Endothelial cell of umbilical vein (primary cell): ENCODE measurements at regions not wholly inside any gene's neighbourhood (a gene's known extent, or its start where the extent isn't known, plus 50 kb on each side); places are given as distances from the start of the nearest gene placed in this dataset.

Source experiments
- BruUV-seq: library from RNA; stranded (reverse); fragments of 400-500 nt; replicated peaks from 2 replicates; lab custom pipeline; 2021; lab: Mats Ljungman, UMichigan
- CTCF ChIA-PET: fragments of 300-600, 350-600 bp; sonication (Branson Sonifier 250); formaldehyde crosslinking; loops from one replicate; lab custom pipeline; 2021; ENCODE audit warnings: antibody characterized with exemption, inconsistent platforms; lab: Charles Lee
- POLR2A ChIA-PET: fragments of 300-600, 350-600 bp; sonication (Branson Sonifier 250); formaldehyde crosslinking; loops from one replicate; lab custom pipeline; 2021; ENCODE audit warnings: antibody characterized with exemption, inconsistent platforms; lab: Charles Lee
- DNase-seq: peaks from one replicate; pipeline ENCODE4 v3.0.0-alpha.2; 2011; ENCODE audit warnings: low read depth, low spot score
- FAIRE-seq: peaks from 2 replicates; lab custom pipeline; 2011; peaks lifted over from hg19 to GRCh38; lab: Jason Lieb, UNC
- H2AFZ ChIP-seq: 2 replicates; pipeline ENCODE4 v1.6.0; 2012; ENCODE audit warnings: low read depth, low read length, control low read depth, inconsistent platforms
- H3K27ac ChIP-seq: 2 replicates; pipeline ENCODE4 v1.5.1; 2011; ENCODE audit warnings: low read depth, mild to moderate bottlenecking, control low read depth, low read length, moderate library complexity; ENCODE audit not compliant: insufficient read depth
- H3K27me3 ChIP-seq, 2 experiments: 2 replicates each; pipeline versions ENCODE4 v1.6.0 to v1.6.1; 2011; ENCODE audit warnings: low read length in 2 of 2, mixed read lengths in 1 of 2; ENCODE audit not compliant: control insufficient read depth in 2 of 2, insufficient read depth in 2 of 2
- H3K36me3 ChIP-seq, 2 experiments: 2 replicates in 1 of 2; 3 replicates in 1 of 2; pipeline ENCODE4 v1.5.1; 2011; ENCODE audit warnings: low read length in 2 of 2, mild to moderate bottlenecking in 1 of 2, moderate library complexity in 1 of 2; ENCODE audit not compliant: control insufficient read depth in 2 of 2, insufficient read depth in 2 of 2; ENCODE audit errors: extremely low read depth in 1 of 2
- H3K4me1 ChIP-seq: 3 replicates; pipeline ENCODE4 v1.5.1; 2011; ENCODE audit warnings: mild to moderate bottlenecking, low read length; ENCODE audit not compliant: control insufficient read depth, insufficient read depth; ENCODE audit errors: extremely low read depth
- H3K4me2 ChIP-seq: 2 replicates; pipeline ENCODE4 v1.6.1; 2011; ENCODE audit warnings: low read length, control low read depth, mixed read lengths; ENCODE audit not compliant: insufficient read depth
- H3K4me3 ChIP-seq, 3 experiments: fragments of 200-600 bp in 1 of 3; sonication (generic), shearing (Covaris generic) in 1 of 3; replicated peaks in 1 of 3; 2 replicates each; pipeline ENCODE4 v1.5.1; 2011 to 2016; ENCODE audit warnings: control low read depth in 3 of 3, low read length in 3 of 3, mild to moderate bottlenecking in 2 of 3, inconsistent platforms in 1 of 3, low read depth in 1 of 3, moderate library complexity in 1 of 3; ENCODE audit not compliant: insufficient read depth in 1 of 3
- H3K79me2 ChIP-seq: 2 replicates; pipeline ENCODE4 v1.6.0; 2012; ENCODE audit warnings: low read length, inconsistent platforms; ENCODE audit not compliant: control insufficient read depth, insufficient read depth
- H3K9ac ChIP-seq: replicated peaks from 2 replicates; pipeline ENCODE3; 2011; ENCODE audit warnings: low read length, control low read depth; ENCODE audit not compliant: insufficient read depth; ENCODE audit errors: extremely low read depth
- H3K9me1 ChIP-seq: replicated peaks from 3 replicates; pipeline ENCODE4 v1.6.0; 2011; ENCODE audit warnings: mild to moderate bottlenecking, low read length; ENCODE audit not compliant: control insufficient read depth, insufficient read depth; ENCODE audit errors: extremely low read depth
- H3K9me3 ChIP-seq: replicated peaks from 2 replicates; pipeline ENCODE4 v1.5.1; 2012; ENCODE audit warnings: low read length, inconsistent platforms; ENCODE audit not compliant: control insufficient read depth, insufficient read depth
- H4K20me1 ChIP-seq: replicated peaks from 2 replicates; pipeline ENCODE3; 2011; ENCODE audit warnings: mild to moderate bottlenecking, low read length; ENCODE audit not compliant: control insufficient read depth, insufficient read depth; ENCODE audit errors: extremely low read depth
- EZH2 ChIP-seq: IDR thresholded peaks from 2 replicates; pipeline ENCODE4 v1.6.1; 2012; ENCODE audit warnings: borderline replicate concordance, low read depth, mild to moderate bottlenecking, moderate library complexity, low read length, inconsistent platforms; ENCODE audit not compliant: severe bottlenecking
- FOS ChIP-seq: IDR thresholded peaks from 2 replicates; pipeline ENCODE4 v1.6.1; 2011; ENCODE audit warnings: mild to moderate bottlenecking, low read length, moderate library complexity, borderline replicate concordance; ENCODE audit not compliant: insufficient read depth
- GATA2 ChIP-seq: IDR thresholded peaks from 2 replicates; pipeline ENCODE4 v1.7.0; 2011; ENCODE audit warnings: low read depth, mild to moderate bottlenecking, moderate library complexity, mixed read lengths, low read length; ENCODE audit not compliant: insufficient read length, insufficient read depth
- JUN ChIP-seq: IDR thresholded peaks from 2 replicates; pipeline ENCODE4 v1.6.1; 2011; ENCODE audit warnings: borderline replicate concordance, low read depth; ENCODE audit not compliant: insufficient read length, insufficient read depth
- MYC ChIP-seq: IDR thresholded peaks from one replicate; pipeline ENCODE4 v1.6.1; 2011; ENCODE audit warnings: mild to moderate bottlenecking, low read depth, low read length
- POLR2A ChIP-seq: IDR thresholded peaks from 2 replicates; pipeline ENCODE4 v1.6.1; 2012; ENCODE audit warnings: low read depth, mild to moderate bottlenecking, control low read depth, low read length
- POLR2AphosphoS5 ChIP-seq: IDR thresholded peaks from 2 replicates; pipeline ENCODE4 v1.6.1; 2012; ENCODE audit warnings: low read depth, mild to moderate bottlenecking, control low read depth, low read length, moderate library complexity; ENCODE audit not compliant: insufficient read depth
- dilution Hi-C: fragments of 300-500 bp; cut with MboI; formaldehyde crosslinking; loops from one replicate; pipeline ENCODE4 v1.15.0; 2019; ENCODE audit warnings: low sequenced_read_pairs; ENCODE audit not compliant: extremely low pct_ligation_motif_present
- intact Hi-C: fragments of 100-400 bp; cut with micrococcal nuclease; formaldehyde crosslinking; loops from one replicate; pipeline ENCODE4 v1.10.0; 2022
- TF ChIP-seq, protein P1 (sequence below), 2 donors: IDR thresholded peaks; 1 replicate in 1 of 2; 2 replicates in 1 of 2; pipeline ENCODE4 v1.5.1; 2011; ENCODE audit warnings: low read length in 2 of 2, mild to moderate bottlenecking in 2 of 2, moderate library complexity in 2 of 2, control low read depth in 1 of 2, inconsistent platforms in 1 of 2, low read depth in 1 of 2; ENCODE audit not compliant: insufficient read depth in 1 of 2; ENCODE audit errors: extremely low read depth in 1 of 2
- TF ChIP-seq, protein P2 (sequence below): IDR thresholded peaks from 2 replicates; pipeline ENCODE4 v1.6.1; 2011; ENCODE audit not compliant: insufficient read depth, insufficient read length

- DNase-seq (no peak), FAIRE-seq (no peak)
- Histone ChIP-seq H3K27ac (no peak overlapping the region), H3K27me3 (no peaks in the 10 kb centered on the region), H3K4me1 (no peaks in the 10 kb centered on the region), H3K36me3 (no peaks in the 10 kb centered on the region), H3K4me3 (no peak overlapping the region), H3K9me1 (no peaks in the 10 kb centered on the region), H3K9me3 (peaks cover 2% of the 10 kb centered on the region), H3K79me2 (no peaks in the 10 kb centered on the region), H3K9ac (no peak overlapping the region), H2AFZ (no peak overlapping the region), H3K4me2 (no peak overlapping the region), H4K20me1 (no peaks in the 10 kb centered on the region)
- no TSS peak for BruUV-seq
- CTCF ChIA-PET: no interaction called here
- no peak for TF ChIP-seq FOS
- no peak for TF ChIP-seq JUN
- TF ChIP-seq POLR2AphosphoS5: no peak
- TF ChIP-seq, protein P1, sequence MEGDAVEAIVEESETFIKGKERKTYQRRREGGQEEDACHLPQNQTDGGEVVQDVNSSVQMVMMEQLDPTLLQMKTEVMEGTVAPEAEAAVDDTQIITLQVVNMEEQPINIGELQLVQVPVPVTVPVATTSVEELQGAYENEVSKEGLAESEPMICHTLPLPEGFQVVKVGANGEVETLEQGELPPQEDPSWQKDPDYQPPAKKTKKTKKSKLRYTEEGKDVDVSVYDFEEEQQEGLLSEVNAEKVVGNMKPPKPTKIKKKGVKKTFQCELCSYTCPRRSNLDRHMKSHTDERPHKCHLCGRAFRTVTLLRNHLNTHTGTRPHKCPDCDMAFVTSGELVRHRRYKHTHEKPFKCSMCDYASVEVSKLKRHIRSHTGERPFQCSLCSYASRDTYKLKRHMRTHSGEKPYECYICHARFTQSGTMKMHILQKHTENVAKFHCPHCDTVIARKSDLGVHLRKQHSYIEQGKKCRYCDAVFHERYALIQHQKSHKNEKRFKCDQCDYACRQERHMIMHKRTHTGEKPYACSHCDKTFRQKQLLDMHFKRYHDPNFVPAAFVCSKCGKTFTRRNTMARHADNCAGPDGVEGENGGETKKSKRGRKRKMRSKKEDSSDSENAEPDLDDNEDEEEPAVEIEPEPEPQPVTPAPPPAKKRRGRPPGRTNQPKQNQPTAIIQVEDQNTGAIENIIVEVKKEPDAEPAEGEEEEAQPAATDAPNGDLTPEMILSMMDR (IDR thresholded peaks at IDR 0.05; ENCODE audit: extremely low read depth in 1 of 2, insufficient read depth in 1 of 2, low read depth in 1 of 2, low read length in 2 of 2): no peak
- TF ChIP-seq, protein P2, sequence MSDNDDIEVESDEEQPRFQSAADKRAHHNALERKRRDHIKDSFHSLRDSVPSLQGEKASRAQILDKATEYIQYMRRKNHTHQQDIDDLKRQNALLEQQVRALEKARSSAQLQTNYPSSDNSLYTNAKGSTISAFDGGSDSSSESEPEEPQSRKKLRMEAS: no peak
- no peak for TF ChIP-seq GATA2
- no peak for TF ChIP-seq EZH2
- TF ChIP-seq POLR2A: no peak
- TF ChIP-seq MYC: no peak
- dilution Hi-C loops: no loop called here
- intact Hi-C loops: no loop called here
- POLR2A ChIA-PET: no interaction called here
These were observed 234.1 kb upstream of the ID2 start for GRCh38 chr2:8447610-8448221.
